ENCODE measurements at regions not wholly inside any gene's neighbourhood (a gene's known extent, or its start where the extent isn't known, plus 50 kb on each side); places are given as distances from the start of the nearest gene placed in this dataset.

DNA sequence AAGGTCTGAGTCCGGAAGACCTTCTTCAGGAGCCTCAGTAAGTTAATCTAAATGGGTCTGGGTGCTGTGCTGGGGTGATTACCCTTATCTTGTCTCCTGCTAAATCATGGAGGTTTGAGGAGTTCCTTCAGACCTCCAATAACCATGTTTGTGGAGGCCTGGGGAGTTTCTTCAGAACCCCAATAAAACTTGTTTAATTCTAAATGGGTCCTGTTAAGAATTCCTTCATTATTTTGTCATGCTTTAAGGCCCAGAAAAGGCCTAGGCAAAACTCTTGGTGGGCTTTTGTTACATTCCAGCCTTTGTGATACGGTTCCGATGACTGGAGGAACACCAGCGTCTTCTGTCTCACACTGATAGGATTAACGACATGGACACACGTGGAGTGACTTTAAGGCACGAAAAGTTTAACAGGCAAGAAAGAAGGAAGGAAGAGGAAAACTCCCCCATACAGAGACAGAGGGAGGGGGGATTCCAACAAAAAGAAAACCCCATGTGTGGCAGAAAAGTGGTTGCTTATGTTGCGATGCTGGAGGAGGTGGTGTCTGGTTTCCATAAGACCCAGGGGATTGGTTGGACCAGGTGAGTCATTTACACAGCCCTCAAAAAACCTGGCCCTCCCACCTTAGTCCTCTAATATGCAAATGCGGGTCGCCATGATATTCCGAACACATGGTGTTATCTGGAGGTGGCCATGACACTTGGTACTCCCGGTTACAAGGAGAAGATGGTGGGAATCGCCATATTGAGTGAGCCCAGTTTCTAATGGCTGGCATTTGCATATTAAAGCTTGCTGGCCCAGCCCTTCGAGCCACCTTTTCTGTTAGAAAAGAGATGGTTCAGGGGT is 72.6 kb upstream of the MFGE8 start (continued):
- TF ChIP-seq, protein P1, sequence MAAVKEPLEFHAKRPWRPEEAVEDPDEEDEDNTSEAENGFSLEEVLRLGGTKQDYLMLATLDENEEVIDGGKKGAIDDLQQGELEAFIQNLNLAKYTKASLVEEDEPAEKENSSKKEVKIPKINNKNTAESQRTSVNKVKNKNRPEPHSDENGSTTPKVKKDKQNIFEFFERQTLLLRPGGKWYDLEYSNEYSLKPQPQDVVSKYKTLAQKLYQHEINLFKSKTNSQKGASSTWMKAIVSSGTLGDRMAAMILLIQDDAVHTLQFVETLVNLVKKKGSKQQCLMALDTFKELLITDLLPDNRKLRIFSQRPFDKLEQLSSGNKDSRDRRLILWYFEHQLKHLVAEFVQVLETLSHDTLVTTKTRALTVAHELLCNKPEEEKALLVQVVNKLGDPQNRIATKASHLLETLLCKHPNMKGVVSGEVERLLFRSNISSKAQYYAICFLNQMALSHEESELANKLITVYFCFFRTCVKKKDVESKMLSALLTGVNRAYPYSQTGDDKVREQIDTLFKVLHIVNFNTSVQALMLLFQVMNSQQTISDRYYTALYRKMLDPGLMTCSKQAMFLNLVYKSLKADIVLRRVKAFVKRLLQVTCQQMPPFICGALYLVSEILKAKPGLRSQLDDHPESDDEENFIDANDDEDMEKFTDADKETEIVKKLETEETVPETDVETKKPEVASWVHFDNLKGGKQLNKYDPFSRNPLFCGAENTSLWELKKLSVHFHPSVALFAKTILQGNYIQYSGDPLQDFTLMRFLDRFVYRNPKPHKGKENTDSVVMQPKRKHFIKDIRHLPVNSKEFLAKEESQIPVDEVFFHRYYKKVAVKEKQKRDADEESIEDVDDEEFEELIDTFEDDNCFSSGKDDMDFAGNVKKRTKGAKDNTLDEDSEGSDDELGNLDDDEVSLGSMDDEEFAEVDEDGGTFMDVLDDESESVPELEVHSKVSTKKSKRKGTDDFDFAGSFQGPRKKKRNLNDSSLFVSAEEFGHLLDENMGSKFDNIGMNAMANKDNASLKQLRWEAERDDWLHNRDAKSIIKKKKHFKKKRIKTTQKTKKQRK (IDR thresholded peaks at IDR 0.05; ENCODE audit: borderline replicate concordance, low read depth, low read length): no peak
- TF ChIP-seq SMC3 (conservative IDR thresholded peaks at IDR 0.05; ENCODE audit: insufficient read depth, low read depth, low read length) (no peak), ZNF212 (CRISPR knock-in tag; IDR thresholded peaks at IDR 0.05) (no peak), ZNF274 (IDR thresholded peaks at IDR 0.05; ENCODE audit: borderline replicate concordance, low read depth, low read length) (no peak), HNRNPUL1 (IDR thresholded peaks at IDR 0.05; ENCODE audit: low read length) (no peak), KLF1 (tag; IDR thresholded peaks at IDR 0.05) (no peak), RBM22 (IDR thresholded peaks at IDR 0.05; ENCODE audit: low read depth, low read length, poor library complexity, severe bottlenecking) (no peak), E2F5 (CRISPR knock-in tag; IDR thresholded peaks at IDR 0.05) (no peak), GTF2A2 (tag; IDR thresholded peaks at IDR 0.05) (no peak), BRD4 (IDR thresholded peaks at IDR 0.05) (no peak; the same call in 1 of the 2 replicates), PCBP2 (IDR thresholded peaks at IDR 0.05; ENCODE audit: low read depth, low read length, poor library complexity, severe bottlenecking) (no peak), HMG20B (CRISPR knock-in tag; IDR thresholded peaks at IDR 0.05) (no peak), ZNF232 (CRISPR knock-in tag; IDR thresholded peaks at IDR 0.05) (no peak), RBM14 (IDR thresholded peaks at IDR 0.05; ENCODE audit: borderline replicate concordance, insufficient read depth, low read depth, low read length) (no peak), CBX5 (IDR thresholded peaks at IDR 0.05; ENCODE audit: borderline replicate concordance, low read depth) (no peak), ZBED1 (IDR thresholded peaks at IDR 0.05) (no peak), ZKSCAN8 (CRISPR knock-in tag; IDR thresholded peaks at IDR 0.05) (peak; percentile 80), ETV6 (IDR thresholded peaks at IDR 0.05; ENCODE audit: borderline replicate concordance in 1 of 2, low read depth in 2 of 2, low read length in 1 of 2) (0 out of 4 replicates have a peak, but pooled peaks of 1 of the 2 experiments have one; percentile 15), ETV6 (CRISPR knock-in tag; IDR thresholded peaks at IDR 0.05; ENCODE audit: borderline replicate concordance) (no peak)
- TF ChIP-seq, protein P2, sequence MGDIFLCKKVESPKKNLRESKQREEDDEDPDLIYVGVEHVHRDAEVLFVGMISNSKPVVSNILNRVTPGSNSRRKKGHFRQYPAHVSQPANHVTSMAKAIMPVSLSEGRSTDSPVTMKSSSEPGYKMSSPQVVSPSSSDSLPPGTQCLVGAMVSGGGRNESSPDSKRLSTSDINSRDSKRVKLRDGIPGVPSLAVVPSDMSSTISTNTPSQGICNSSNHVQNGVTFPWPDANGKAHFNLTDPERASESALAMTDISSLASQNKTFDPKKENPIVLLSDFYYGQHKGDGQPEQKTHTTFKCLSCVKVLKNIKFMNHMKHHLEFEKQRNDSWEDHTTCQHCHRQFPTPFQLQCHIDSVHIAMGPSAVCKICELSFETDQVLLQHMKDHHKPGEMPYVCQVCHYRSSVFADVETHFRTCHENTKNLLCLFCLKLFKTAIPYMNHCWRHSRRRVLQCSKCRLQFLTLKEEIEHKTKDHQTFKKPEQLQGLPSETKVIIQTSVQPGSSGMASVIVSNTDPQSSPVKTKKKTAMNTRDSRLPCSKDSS (IDR thresholded peaks at IDR 0.05; ENCODE audit: low read depth, partially characterized antibody): no peak
- TF ChIP-seq, protein P3, sequence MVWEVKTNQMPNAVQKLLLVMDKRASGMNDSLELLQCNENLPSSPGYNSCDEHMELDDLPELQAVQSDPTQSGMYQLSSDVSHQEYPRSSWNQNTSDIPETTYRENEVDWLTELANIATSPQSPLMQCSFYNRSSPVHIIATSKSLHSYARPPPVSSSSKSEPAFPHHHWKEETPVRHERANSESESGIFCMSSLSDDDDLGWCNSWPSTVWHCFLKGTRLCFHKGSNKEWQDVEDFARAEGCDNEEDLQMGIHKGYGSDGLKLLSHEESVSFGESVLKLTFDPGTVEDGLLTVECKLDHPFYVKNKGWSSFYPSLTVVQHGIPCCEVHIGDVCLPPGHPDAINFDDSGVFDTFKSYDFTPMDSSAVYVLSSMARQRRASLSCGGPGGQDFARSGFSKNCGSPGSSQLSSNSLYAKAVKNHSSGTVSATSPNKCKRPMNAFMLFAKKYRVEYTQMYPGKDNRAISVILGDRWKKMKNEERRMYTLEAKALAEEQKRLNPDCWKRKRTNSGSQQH (CRISPR knock-in tag; IDR thresholded peaks at IDR 0.05): no peak

Data from K562 (cell line).